ENCODE measurements at regions not wholly inside any gene's neighbourhood (a gene's known extent, or its start where the extent isn't known, plus 50 kb on each side); places are given as distances from the start of the nearest gene placed in this dataset.

DNA sequence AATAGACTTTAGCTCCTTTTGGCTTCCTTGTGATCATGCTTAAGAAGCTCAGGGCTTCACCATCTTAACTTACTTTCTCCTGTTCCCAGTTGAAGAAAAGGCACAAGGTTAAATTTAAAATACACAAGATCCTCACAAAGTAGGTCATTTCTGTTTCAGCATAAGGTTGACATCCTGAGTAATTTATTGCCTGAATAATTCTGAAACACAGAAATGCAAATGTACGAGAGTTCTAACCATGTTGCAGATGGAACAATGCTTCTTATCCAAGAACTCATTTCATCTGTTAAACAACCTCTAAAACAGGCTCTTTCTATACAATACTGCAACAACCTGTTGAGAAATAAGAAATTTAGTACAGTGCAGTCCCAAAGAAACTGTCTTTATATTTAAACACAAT, 395.2 kb downstream of the BCL11A start:
- DNase-seq (ENCODE audit: low read depth): no peak

DNA sequence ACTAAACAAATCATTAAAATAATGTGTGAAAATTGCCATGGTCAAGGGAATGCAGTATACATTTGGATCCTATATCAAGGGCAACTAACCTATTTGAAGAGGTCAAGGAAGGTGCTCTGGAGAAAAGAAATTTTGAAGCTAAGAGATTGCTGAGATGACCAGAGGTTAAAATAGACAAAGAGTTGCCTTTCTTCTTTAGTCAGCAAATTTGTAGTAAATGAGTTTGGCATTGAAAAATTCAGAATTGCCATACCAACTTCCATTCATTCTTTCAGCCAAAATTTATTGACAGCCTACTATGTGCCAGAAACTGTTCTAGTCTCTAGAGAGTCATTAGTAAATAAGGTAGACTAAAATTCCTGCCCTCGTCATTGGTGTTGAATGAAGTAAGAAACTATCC, 396.2 kb downstream of the BCL11A start:
- no peak for DNase-seq (ENCODE audit: low read depth)

DNA sequence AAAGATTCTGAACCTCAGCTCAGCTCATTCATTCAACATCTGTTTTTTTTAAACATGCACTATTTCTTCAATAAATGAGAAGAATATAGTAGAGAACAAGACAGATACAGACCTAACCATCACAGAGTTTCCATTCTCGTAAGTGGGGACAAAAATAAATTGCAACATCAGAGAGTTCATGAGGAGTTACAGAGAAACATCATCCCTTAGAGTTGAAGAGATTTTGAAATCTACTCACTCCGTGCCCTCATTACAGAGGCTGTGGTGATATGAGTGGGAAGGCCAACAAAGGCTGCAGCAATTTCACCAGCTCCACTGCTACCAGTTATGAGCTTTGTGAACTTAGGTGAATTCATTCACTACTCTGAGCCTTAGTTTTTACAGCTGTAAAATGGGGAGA, 399.3 kb downstream of the BCL11A start:
- DNase-seq (ENCODE audit: low read depth): no peak

DNA sequence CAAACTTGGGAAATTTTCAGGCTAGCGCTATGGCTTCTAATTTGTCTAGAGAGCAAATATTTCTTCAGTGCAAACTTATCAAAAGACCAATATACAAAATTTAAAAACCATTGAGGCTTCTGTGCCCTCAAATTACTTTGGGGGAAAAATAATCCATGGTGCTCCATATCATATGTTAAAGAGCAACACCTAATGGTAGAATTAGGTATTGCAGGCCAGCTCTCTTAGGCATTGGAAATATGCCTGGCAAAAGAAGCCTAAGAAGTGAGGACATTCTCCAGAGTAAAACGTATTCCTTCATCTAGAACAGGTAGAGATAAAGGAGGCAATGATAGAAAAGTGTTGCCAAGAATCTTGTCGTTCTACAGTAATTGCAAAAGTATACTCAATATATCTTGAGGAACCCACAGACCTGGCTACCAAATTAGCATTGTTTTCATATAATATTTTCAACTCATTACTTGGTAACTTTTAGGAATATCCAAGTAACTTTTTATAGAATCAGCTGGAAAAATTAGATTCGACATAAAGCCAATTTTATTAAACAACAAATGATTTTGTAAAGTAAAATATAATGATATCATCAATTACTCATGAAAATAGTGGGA, 401.1 kb downstream of the BCL11A start:
- peak; percentile 38 for DNase-seq (ENCODE audit: low read depth)

DNA sequence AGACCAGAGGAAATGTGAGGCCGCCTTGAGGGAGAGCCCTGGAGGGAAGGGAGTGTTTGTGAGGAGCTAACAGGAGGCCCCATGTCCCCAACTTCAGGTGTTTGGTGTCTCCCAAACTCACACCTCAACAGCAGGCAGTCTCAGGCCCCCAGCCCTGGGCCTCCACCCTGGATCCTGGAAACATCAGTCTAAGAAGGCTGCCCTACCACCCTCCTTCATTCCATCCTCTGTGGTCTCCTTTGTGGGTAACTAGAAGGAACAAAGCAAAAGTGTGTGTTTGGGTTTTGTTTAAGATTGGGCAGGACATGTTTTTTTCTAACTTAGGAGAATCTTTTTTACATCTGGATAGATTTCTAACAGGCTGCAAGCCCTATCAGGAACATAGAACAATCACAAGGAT, 404.3 kb downstream of the BCL11A start:
- DNase-seq (ENCODE audit: low read depth): no peak

DNA sequence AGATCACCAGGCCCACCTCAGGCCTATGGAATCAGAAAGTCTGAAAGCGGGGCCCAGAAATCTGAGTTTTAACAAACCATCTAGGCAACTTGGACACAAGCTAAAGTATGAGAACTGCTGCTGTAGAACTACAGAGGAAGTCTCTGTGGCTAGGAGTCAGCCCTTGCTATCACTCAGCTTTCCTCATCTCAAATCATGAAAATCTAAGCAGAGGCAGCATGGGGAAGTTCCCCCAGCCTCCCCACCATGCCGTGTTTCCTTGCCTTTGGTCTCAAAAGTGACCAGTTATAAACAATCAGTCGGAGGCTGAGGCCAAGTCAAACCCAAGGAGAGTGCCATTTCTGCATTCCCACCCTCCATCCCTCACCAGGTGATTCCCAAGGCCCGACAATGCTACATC, 404.7 kb downstream of the BCL11A start:
- DNase-seq (ENCODE audit: low read depth): no peak

DNA sequence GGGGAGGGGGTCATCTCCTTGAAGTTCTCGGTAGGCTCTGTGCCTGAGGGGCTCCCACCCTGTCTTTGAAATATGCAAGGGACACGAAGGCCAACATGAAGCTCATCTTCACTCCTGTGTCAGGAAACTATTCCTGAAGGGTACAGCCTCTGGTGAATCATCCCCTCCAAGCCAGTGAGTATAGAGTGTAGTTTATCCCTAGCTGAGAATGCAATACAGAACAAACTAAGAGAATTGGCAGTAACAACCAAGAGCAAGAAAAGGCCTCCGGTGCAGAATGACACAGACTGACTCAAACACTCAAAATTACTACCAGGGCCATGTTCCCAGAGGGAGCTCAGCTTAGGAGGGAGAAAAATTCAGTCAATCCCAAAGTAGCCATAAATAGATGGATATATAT, 413.3 kb downstream of the BCL11A start:
- DNase-seq (ENCODE audit: low read depth): no peak

DNA sequence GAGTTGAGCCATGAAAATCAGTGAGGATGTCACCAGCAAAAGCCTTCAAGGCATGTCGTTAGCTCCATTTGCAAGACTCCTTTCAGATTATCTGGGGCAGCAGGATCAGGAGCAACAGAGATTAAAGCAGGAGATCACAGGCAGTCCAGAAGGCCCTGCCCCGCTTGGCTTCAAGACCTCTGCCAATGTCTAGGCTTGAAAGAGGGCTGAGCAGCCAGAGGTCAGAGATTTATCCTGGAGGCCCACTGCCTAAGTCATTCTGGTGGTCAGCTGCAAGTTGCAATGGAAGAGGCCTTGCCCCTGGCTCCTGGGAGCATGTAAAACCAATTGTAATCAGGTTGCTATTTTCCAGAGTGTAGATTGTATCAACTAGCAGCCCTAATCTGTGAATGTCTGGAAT, 416.5 kb downstream of the BCL11A start:
- DNase-seq (ENCODE audit: low read depth): no peak

DNA sequence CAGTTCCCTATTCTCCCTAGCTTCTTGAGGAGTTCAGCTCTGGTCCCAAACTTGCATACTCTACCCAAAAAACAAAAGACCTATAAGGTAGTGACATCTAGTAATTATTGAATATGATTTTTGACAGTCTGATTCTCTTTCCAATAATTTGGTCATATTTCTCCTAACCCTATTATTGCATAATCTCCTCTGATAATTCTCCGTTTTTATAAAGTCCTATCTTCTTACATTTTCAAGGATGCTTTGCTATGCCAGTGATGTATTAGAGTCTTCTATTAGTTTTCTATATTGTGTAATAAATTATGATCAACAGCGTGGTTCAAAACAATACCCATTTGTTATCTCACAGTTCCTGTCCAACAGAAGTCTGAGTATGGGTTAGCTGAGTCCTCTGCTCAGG, 426.3 kb downstream of the BCL11A start:
- DNase-seq (ENCODE audit: low read depth): no peak

DNA sequence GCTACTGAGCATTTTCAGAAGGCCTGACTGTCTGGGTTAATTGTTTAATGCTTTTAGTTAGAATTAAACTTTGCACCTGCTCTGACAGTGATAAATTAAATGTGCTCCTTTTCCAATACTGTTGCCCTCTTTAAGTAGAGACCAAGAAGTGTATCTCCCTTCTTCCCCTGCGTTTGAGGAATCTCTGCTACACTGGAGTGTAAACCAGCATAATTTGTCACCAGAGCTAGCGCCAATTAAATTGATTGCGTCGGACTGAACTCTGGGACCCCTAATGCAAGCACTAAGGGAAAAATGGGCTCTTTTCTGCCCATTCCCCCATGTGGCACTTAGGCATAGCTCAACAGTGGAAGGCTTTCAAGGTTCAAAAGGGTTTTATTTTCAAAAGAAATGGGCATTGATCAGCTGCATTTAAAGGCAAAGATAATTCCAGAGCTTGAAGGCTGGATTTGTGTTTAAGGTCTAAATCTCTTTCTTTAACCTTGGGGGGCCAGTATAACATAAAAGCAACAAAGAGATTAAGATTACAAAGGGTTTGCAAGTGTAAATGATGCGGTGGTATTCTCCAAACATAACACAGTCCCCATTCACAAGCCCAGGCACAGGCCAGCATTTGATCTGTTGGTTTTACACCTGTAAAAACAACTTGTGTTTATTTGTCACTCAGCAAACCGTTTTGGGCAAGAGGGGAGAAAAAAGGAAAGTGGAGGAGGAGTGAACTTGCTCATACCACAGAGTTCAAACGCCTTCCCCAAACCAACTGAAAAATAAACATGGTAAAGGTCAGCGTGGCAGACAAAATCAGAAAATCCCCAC, 427.6 kb downstream of the BCL11A start:
- DNase-seq (ENCODE audit: low read depth): no peak

DNA sequence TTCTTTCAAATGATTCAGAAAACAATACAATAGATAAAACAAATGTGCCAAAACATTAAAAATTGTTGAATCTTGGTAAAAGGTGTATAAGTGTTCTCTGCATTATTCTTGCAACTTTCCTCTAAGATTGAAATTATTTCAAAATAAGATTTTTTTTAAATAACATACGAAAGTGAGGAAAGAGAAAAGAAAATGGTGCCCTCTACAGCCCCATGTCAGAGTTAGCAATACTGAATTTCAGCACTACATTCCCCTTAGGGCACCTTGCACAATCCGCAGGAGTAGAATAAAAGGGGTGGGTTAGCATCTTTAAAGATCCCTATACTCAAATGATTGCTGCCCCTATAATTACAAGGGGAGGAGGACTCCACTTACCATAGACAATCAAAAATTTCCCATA, 433.7 kb downstream of the BCL11A start:
- DNase-seq (ENCODE audit: low read depth): no peak

DNA sequence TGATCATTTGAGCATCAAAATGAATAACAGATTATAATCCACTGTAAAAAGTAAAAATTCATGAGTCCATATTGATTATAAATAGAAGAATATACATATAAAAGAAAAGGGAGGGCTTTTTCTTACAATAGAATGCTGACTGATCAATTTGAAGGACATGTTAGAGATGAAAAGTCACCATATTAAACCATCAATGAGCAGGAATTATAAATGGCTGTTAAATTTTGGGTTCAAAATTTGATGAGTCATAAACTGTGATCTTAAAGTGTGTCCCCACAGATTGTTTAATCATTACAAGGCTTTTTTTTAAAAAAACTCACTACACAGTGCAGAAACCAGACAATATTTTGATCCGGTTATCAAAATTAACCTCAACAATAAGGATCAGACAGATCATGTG, 434.5 kb downstream of the BCL11A start:
- no peak for DNase-seq (ENCODE audit: low read depth)

DNA sequence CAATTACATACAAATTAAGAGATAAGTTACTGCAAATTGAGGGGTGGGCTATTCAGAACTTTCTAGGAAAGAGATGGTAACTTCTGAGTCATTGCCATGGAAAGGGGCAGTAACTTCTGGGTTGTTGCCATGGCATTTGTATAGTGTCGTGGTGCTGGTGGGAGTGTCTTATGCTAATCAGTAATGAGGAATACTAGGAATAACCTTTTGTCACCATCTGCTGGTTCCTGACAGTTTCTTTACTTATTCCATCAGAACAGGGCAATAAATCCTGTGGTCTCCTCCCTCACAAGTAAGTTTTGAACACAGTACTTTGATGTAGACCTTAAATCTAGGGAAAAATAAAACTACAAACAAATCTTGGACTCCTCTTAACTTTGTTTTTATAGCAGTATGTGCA, 435.4 kb downstream of the BCL11A start:
- no peak for DNase-seq (ENCODE audit: low read depth)

DNA sequence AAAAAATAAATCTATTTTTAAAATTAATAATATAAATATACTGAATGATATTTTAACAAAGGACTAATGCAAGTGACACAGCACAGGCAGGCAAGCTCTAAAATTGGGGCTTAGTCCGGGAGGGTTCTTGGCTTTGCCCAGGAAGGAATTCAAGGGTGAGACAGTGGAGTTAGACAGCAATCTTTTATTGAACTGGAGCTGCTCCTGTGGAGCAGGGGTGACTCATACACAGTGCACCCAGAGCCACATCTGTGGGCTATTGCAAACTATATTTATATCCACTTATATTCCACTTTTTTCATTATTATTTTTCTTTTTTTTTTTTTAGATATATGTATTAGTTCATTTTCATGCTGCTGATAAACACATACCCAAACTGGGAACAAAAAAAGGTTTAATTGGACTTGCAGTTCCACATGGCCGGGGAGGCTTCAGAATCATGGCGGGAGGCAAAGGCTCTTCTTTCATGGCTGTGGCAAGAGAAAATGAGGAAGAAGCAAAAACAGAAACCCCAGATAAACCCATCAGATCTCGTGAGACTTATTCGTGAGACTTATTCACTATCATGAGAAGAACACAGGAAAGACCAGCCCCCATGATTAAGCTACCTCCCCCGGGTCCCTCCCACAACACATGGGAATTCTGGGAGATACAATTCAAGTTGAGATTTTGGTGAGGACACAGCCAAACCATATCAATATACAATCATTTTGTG, 437.1 kb downstream of the BCL11A start:
- no peak for DNase-seq (ENCODE audit: low read depth)

DNA sequence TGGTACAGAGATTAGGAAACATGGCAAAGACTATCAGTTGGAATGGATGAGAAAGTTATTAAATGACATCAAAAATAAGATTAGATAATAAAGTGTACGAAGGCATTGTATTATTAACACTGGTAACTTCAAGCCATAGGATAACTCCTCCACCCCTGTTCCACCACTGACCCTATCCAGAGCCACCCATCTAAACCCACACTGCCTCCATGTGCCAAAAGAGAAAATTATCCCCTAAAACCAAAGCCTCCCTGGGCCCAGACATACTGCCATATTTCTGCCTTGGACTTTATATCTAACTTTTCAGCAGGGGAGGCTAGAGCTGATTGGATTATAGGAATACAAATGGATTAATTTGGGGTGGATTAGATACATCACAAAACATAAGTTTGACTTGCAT, 443.7 kb downstream of the BCL11A start:
- no peak for DNase-seq (ENCODE audit: low read depth)

DNA sequence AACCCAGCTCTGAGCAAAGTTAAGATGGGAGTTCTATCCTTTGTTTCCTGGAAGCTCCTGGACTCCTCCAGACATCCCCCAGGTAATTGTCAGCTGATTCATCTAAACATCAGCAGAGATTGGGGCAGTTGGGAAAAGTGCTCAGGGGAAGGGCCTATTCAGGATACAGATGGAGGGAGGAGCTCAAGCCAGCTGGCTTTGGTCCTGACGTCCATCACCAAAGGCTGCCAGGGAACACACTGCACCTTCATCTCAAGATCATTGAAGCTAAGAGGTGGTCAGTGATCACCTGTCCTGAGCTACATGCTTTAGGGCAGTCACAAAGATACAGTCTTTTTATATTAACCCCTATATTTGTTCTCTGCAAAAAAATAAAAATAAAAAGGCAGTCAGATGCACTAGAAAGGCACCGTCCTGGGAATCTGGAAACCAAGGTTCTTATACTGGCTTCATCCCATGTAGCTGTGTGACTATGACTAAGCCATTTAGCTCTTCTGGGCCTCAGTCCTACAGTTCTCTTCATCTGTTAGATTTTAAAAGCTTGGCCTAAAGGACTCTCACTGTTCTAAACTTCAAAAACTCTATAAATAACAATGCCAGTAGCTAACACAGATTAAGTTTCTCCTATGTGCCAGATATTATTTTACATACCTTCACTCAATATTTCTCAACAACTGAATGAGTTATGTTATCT, 446.5 kb downstream of the BCL11A start:
- no peak for DNase-seq (ENCODE audit: low read depth)

DNA sequence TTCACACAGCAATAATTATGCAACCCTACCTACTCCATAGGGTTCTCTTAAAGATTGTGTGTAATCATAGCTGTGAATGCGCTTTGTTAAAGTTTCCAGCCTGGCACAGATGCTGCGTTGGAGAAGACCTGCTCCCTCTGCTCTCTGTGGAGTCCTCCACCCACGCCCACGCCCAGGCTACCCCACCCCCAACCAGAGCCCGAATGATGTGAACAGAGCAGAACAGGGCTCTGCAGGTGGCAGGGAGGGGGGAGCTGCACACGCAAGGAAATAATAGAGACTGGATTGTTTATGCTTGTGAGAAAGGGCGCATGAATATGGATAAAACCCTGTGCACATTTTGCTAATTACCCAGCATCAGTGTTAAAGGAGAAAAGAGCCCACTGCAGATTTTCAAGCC, 447.5 kb downstream of the BCL11A start:
- DNase-seq (ENCODE audit: low read depth): no peak

DNA sequence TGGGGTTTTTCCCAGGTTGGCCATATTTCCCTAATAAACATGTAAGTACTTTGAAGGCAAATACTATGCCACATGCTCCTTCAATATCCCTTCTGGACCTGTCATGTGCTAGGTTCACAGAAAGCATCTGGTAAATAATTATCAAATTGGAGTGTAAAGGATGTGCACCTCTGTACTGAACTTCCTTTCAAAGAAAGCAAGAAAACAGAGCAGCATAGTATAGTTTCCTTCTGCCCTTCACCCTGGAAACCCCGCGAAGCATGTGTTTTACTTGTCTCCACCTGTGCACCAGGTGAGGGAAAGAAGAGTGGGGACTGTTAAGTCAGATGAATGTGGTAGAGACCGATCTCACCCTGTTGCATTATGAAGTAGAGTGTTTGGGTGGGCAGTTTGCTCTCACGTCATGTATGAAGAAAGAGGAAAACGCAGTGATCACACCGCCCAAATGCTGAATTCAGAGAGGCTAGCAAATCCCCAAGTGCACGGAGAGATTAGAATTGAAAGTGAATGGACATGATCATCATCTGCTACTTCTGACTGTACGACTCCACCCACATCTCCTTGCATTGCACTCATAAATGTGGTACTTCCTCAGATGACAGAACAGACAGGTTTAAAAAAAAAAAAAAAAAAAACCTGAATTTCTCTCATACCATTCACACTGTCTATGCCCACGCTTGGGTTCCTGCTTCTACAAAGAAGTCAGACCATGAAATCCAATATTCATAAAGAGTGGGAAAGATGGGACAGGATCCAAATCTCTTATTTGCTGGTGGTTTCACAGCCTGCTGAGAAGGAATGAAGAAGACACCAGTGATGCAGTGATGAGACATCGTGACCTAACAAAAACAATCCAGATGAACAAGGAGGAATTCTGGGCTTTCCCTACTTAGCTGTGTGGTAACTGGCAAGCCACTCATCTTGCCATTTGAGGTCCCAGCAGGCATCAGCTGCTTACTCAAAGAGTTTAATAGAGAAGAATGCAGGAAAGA, 448.6 kb downstream of the BCL11A start:
- no peak for DNase-seq (ENCODE audit: low read depth)

DNA sequence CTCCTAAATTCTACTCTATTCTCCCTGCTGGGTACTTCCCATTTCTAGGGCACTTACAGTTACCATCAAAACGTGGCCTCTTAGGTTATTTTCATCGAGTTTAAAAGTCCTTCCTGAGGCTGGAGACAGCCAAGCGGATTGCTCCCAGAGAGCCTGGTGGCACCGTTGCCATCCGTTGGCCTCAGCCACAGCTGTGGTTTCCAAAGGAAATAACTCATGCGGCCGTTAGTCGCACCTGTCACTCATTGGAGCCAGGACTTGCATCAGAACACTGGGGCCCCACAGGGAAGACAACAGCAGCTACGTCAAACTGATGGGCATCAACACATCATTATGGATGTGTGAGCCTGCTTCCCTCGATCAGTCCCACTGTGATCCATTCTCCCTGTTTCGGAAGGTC, 453.4 kb downstream of the BCL11A start:
- no peak for DNase-seq (ENCODE audit: low read depth)

DNA sequence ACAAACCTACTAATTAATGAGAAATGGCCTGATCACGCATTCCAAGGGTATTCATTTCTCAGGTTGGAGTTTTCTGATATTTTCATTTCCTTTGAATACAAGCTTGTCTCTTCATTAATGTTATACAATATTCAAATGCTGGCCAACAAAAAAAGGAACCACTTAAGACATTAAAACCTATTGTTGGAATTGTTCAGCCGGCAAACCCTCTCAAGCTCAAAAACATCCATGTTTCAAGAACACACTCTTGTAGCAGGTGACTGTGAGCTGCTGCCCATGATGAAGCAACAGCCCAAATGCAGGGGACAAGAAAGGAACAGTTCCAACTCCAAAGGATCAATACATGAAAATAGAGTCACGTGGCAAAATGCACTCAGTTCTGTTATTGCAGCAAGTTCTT, 454.5 kb downstream of the BCL11A start:
- DNase-seq (ENCODE audit: low read depth): no peak

DNA sequence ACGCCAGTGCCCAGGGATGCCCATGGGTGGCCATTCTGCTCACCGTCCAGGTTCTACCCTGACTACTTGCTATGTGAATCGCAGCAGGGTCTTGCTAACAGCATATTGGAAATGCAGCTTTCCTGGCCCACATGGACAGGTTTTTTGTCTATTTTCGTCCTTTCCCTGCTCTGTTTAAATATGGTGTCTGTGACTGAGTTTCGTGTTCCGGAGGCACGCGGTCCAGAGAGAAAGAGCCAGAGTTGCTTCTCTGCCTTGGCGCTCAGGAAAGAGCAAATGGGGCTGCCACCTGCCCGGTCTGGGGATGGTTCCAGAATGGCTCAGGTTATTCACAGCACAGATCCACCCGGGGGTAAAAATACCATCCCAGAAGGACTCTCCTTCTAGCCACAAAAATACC, 456.2 kb downstream of the BCL11A start:
- DNase-seq (ENCODE audit: low read depth): no peak

DNA sequence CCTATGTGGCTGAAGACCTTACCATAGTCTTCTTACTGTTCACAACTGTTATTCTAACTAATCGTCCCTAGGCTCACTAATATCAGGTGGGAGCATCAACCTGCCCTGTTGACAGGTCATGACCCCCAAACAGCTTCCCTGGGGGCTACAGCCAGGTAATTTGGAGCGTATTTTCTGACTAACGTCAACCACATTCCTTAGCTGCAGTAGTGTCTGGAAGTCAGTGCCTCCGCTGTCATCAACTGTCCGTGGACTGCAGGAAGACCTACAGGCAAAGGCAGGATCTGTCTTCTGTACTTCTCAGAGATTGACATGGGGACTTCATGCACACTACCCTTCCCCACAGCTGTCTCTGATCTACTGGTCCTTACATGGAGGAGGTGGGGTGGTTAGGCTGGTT, 456.9 kb downstream of the BCL11A start:
- DNase-seq (ENCODE audit: low read depth): no peak
